VCaP (cell line): ENCODE measurements at regions not wholly inside any gene's neighbourhood (a gene's known extent, or its start where the extent isn't known, plus 50 kb on each side); places are given as distances from the start of the nearest gene placed in this dataset.

Experiments used
- H3K27ac ChIP-seq: fragments of 450-650 bp; 2 replicates; pipeline ENCODE4 v1.5.1; 2017
- CTCF ChIP-seq: fragments of 450-650 bp; conservative IDR thresholded peaks from 2 replicates; pipeline ENCODE4 v1.5.1; 2017; ENCODE audit warnings: mild to moderate bottlenecking, moderate library complexity

GRCh38 chr6:14699803-14700601 is 545.9 kb upstream of the JARID2 start:
- no peak for TF ChIP-seq CTCF
- no peak overlapping the region for H3K27ac ChIP-seq

- H3K27ac ChIP-seq = no peak overlapping the region
- no peak for TF ChIP-seq CTCF
These were observed 543.9 kb upstream of the JARID2 start for GRCh38 chr6:14701946-14702345.

- no peak overlapping the region for H3K27ac ChIP-seq
- TF ChIP-seq CTCF = no peak
These were observed 543.2 kb upstream of the JARID2 start for GRCh38 chr6:14702678-14703077.

GRCh38 chr6:14703586-14703985 is 542.3 kb upstream of the JARID2 start:
- TF ChIP-seq CTCF = no peak
- no peak overlapping the region for H3K27ac ChIP-seq

GRCh38 chr6:14704383-14705271 is 541.2 kb upstream of the JARID2 start:
- no peak for TF ChIP-seq CTCF

GRCh38 chr6:14705841-14706377 is 540.0 kb upstream of the JARID2 start:
- no peak overlapping the region for H3K27ac ChIP-seq
- TF ChIP-seq CTCF = no peak

More at GRCh38 chr6:14704383-14705271, 541.2 kb upstream of the JARID2 start:
- H3K27ac ChIP-seq = no peak overlapping the region

- no peak for TF ChIP-seq CTCF
- no peak overlapping the region for H3K27ac ChIP-seq
These were observed 539.4 kb upstream of the JARID2 start for GRCh38 chr6:14706378-14706929.
